Activated naive CD4-positive, alpha-beta T cell treated with anti-CD3 and anti-CD28 coated beads, Interleukin-2, amount 50 U/mL, for 24 hours (primary cell): ENCODE measurements at regions not wholly inside any gene's neighbourhood (a gene's known extent, or its start where the extent isn't known, plus 50 kb on each side); places are given as distances from the start of the nearest gene placed in this dataset.

Source experiments
- H3K27ac Mint-ChIP-seq: one replicate; pipeline ENCODE4 v1.8.0; 2021; ENCODE audit warnings: mild to moderate bottlenecking, mixed read lengths
- H3K27me3 Mint-ChIP-seq: one replicate; pipeline ENCODE4 v1.8.0; 2021; ENCODE audit warnings: mixed read lengths
- H3K36me3 Mint-ChIP-seq: one replicate; pipeline ENCODE4 v1.8.0; 2021; ENCODE audit warnings: mixed read lengths
- H3K4me1 Mint-ChIP-seq: one replicate; pipeline ENCODE4 v1.8.0; 2021; ENCODE audit warnings: mixed read lengths
- H3K4me3 Mint-ChIP-seq: one replicate; pipeline ENCODE4 v1.8.0; 2021; ENCODE audit warnings: mild to moderate bottlenecking, mixed read lengths
- H3K9me3 Mint-ChIP-seq: one replicate; pipeline ENCODE4 v1.8.0; 2021; ENCODE audit warnings: mixed read lengths

DNA sequence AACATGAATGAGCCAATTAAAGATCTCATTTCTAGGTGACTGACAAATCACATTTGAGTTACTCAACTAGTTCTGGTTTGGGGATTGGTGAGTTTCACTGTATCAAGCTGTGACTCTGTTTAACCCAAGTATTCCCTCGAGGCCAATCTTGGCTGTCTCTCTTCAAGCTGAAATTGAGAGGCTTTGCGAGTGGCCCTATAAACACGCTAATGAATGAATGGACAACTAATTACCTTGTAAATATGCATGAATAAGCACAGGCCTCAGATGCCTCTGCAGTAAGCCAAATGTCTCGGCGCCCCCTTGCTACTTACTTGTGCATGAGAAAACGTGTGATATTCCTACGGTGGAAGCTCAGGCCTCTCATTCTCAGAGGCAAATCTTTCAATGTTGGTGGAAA lies 450.3 kb upstream of the PSMD7 start:
- Mint-ChIP-seq H3K4me3 (no peak overlapping the region), H3K36me3 (no peaks in the 10 kb centered on the region), H3K27me3 (no peaks in the 10 kb centered on the region), H3K9me3 (no peaks in the 10 kb centered on the region), H3K4me1 (no peaks in the 10 kb centered on the region), H3K27ac (no peak overlapping the region)

- Mint-ChIP-seq H3K27me3 (no peaks in the 10 kb centered on the region), H3K4me3 (no peak overlapping the region), H3K4me1 (no peaks in the 10 kb centered on the region), H3K9me3 (no peaks in the 10 kb centered on the region), H3K36me3 (no peaks in the 10 kb centered on the region), H3K27ac (no peak overlapping the region)
Observed at GRCh38 chr16:73846007-73846330, 450.6 kb upstream of the PSMD7 start.

DNA sequence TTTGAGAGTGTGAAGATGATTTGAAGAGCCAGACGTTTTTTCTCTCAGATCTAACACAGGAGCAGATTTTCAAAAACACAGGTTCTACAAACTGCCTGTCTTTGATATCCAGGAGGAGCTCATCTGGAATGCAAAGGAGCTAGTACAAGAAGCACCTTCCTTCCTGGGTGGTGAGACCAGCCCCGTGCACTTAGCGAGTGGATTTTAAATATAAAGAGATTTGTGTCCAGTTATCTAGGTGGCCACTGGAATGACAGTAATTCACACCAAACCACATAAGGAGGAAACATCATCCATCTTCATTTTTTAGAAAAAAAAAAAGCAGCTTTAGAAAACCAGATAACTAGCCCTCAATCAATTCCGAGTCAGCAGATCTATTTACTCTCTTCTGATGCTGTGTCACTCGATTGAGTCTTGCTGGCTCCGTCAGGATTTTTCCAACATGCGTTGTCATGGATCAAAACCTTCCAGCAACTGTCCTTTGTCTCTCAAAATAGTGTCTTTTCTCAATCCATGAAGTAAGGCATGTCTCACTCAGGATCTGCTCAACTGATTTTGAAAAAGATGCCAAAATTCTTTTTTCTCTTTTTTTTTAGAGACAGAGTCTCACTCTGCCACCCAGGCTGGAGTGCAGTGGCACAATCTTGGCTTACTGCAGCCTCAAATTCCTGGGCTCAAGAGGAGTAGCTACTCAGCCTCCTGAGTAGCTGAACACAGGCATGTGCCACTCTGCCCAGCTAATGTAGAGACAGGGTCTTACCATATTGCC lies 451.2 kb upstream of the PSMD7 start:
- Mint-ChIP-seq H3K9me3 (no peaks in the 10 kb centered on the region), H3K4me3 (no peak overlapping the region), H3K27me3 (no peaks in the 10 kb centered on the region), H3K4me1 (no peaks in the 10 kb centered on the region), H3K27ac (no peak overlapping the region), H3K36me3 (no peaks in the 10 kb centered on the region)

GRCh38 chr16:73840728-73841127 lies 455.9 kb upstream of the PSMD7 start:
- peaks cover 4% of the 10 kb centered on the region for H3K9me3 Mint-ChIP-seq
- H3K4me1 Mint-ChIP-seq: no peaks in the 10 kb centered on the region
- no peaks in the 10 kb centered on the region for H3K36me3 Mint-ChIP-seq
- H3K4me3 Mint-ChIP-seq: no peak overlapping the region
- no peaks in the 10 kb centered on the region for H3K27me3 Mint-ChIP-seq
- H3K27ac Mint-ChIP-seq: no peak overlapping the region

- Mint-ChIP-seq H3K9me3 (no peaks in the 10 kb centered on the region), H3K4me1 (no peaks in the 10 kb centered on the region), H3K4me3 (no peak overlapping the region), H3K36me3 (peaks cover 1% of the 10 kb centered on the region), H3K27ac (no peak overlapping the region), H3K27me3 (no peaks in the 10 kb centered on the region)
Observed at GRCh38 chr16:73831220-73831619, 465.4 kb upstream of the PSMD7 start.

- Mint-ChIP-seq H3K4me1 (no peaks in the 10 kb centered on the region), H3K27ac (no peak overlapping the region), H3K27me3 (no peaks in the 10 kb centered on the region), H3K9me3 (peaks cover 5% of the 10 kb centered on the region), H3K36me3 (no peaks in the 10 kb centered on the region), H3K4me3 (no peak overlapping the region)
Observed at GRCh38 chr16:73823205-73823849, 473.3 kb upstream of the PSMD7 start.

DNA sequence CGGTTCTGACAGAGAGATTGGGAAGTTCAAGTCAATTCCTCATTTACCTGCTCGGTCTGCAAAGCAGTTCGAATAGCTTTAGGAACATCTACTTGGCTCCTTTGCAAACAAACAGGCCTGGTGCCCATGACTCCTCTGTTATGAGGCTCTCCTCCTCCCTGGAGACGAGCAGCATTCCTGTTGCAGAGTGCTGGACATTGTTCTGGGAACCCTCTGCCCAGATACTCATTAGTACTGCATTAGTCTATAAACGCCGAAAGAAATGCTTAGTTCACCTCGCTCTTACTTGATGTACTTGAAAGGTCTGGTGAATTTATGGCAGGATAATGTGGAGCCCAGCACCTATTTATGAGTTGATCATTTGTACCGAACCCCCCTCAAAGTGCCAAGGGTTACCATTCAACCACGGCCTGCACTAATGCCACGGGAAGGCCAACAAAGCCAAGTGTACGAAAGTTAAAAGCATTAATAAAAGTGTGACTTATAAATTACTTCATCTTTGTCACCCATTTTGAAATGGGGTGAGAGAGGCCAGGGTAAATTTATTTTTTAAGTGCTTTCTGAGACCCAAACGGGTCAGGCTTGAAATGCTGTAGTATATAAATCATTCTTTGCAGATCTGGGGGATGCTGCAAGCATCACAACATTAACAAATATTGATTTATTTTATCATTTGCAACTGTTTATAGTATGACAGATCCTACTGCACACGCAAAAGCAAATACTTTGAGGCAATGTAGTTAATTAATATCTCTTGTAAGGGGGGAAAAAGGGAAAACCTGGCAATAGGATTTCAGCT lies 478.9 kb upstream of the PSMD7 start:
- Mint-ChIP-seq H3K9me3 (no peaks in the 10 kb centered on the region), H3K4me3 (no peak overlapping the region), H3K27ac (no peak overlapping the region), H3K4me1 (no peaks in the 10 kb centered on the region), H3K36me3 (no peaks in the 10 kb centered on the region), H3K27me3 (no peaks in the 10 kb centered on the region)

GRCh38 chr16:73813527-73813926 lies 483.1 kb upstream of the PSMD7 start:
- Mint-ChIP-seq H3K4me3 (no peak overlapping the region), H3K36me3 (no peaks in the 10 kb centered on the region), H3K27ac (no peak overlapping the region), H3K4me1 (no peaks in the 10 kb centered on the region), H3K27me3 (no peaks in the 10 kb centered on the region), H3K9me3 (no peaks in the 10 kb centered on the region)

GRCh38 chr16:73804456-73804855 lies 492.2 kb upstream of the PSMD7 start:
- H3K4me3 Mint-ChIP-seq: no peak overlapping the region

DNA sequence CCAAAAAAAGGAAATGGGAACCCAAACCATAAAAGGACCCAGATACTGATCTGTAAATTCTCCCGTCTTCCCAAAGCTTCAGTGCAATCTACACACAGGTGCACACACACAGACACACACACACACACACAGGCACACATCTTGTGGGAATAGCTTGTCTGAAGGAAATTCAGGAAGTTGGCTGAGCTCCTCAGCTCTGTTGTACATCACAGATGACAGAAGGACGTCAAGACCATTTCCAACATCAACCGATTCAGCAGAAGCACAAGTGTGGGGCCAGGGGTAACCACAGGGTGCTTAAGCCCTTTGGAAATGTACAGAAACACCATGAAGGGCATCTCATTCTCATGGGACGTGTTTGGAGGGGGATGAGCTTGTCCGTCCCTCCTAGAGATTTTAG lies 498.1 kb upstream of the PSMD7 start:
- Mint-ChIP-seq H3K9me3 (no peaks in the 10 kb centered on the region), H3K27me3 (no peaks in the 10 kb centered on the region), H3K4me1 (no peaks in the 10 kb centered on the region), H3K4me3 (no peak overlapping the region), H3K36me3 (no peaks in the 10 kb centered on the region), H3K27ac (no peak overlapping the region)

More at GRCh38 chr16:73804456-73804855, 492.2 kb upstream of the PSMD7 start:
- H3K27ac Mint-ChIP-seq: no peak overlapping the region
- H3K4me1 Mint-ChIP-seq: no peaks in the 10 kb centered on the region
- H3K36me3 Mint-ChIP-seq: no peaks in the 10 kb centered on the region
- no peaks in the 10 kb centered on the region for H3K27me3 Mint-ChIP-seq
- no peaks in the 10 kb centered on the region for H3K9me3 Mint-ChIP-seq

DNA sequence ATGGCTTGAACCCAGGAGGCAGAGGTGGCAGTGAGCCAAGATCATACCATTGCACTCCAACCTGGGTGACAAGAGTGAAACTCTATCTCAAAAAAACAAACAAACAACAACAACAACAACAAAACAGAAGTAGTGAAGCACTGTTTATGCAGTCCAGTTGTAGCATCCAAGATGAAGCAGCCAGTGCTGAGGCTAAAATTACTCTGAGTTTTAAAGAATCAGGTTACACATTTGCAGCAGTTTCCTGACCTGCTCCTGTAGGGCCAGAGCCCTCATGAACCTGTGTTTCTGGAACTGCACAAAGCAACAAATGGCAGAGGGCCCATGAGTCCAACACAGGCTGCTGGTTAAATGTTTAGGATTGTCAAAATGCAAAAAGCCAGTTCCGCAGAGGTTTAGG lies 499.5 kb upstream of the PSMD7 start:
- Mint-ChIP-seq H3K36me3 (no peaks in the 10 kb centered on the region), H3K27me3 (no peaks in the 10 kb centered on the region), H3K27ac (no peak overlapping the region), H3K4me3 (no peak overlapping the region), H3K9me3 (no peaks in the 10 kb centered on the region), H3K4me1 (no peaks in the 10 kb centered on the region)

- no peak overlapping the region for H3K27ac Mint-ChIP-seq
- no peaks in the 10 kb centered on the region for H3K4me1 Mint-ChIP-seq
- no peak overlapping the region for H3K4me3 Mint-ChIP-seq
- H3K36me3 Mint-ChIP-seq: no peaks in the 10 kb centered on the region
- H3K27me3 Mint-ChIP-seq: no peaks in the 10 kb centered on the region
- no peaks in the 10 kb centered on the region for H3K9me3 Mint-ChIP-seq
Observed at GRCh38 chr16:73796241-73796640, 500.4 kb upstream of the PSMD7 start.

DNA sequence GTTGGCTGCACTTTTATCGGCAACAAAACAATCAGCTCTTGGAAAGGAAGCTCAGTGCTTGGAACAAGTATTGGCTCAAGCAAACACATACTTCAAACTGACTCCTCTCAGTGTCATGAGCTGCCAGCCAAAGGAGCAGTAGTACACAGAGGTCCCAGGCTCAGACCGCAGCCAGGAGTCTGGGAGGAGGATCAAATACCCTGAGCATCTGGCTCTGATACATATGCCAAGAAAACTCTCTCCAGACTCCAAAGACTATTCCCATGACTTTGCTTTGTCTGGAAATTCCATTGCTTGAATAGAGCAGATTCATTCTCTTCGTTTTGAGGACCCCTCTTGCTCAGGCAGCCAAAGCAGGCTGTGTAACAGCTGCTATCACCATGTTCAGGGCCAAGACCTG lies 501.6 kb upstream of the PSMD7 start:
- Mint-ChIP-seq H3K27ac (no peak overlapping the region), H3K9me3 (no peaks in the 10 kb centered on the region), H3K27me3 (no peaks in the 10 kb centered on the region), H3K4me1 (no peaks in the 10 kb centered on the region), H3K4me3 (no peak overlapping the region), H3K36me3 (no peaks in the 10 kb centered on the region)

- no peak overlapping the region for H3K27ac Mint-ChIP-seq
- H3K27me3 Mint-ChIP-seq: no peaks in the 10 kb centered on the region
Observed at GRCh38 chr16:73793871-73794437, 502.7 kb upstream of the PSMD7 start.

DNA sequence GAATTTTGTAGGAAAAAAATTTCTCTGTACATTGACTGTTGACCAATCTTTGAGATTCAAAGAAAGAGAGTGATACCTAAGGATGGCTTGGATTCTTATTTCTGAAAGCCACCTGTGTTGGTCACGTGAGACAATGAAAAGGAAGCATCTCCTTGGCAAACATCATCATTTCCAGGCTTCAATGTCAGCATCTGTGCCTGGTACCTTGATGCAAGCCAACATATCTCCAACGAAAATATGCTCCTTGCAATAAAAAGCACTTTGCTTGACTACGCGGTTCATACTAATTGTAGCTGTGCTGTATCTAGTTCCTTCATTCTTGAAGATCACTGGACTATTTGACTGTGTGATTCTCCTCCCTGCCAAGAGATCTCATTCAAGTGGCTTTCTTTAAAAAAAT lies 503.4 kb upstream of the PSMD7 start:
- no peaks in the 10 kb centered on the region for H3K27me3 Mint-ChIP-seq
- H3K9me3 Mint-ChIP-seq: no peaks in the 10 kb centered on the region
- H3K27ac Mint-ChIP-seq: no peak overlapping the region
- no peak overlapping the region for H3K4me3 Mint-ChIP-seq
- H3K4me1 Mint-ChIP-seq: no peaks in the 10 kb centered on the region
- no peaks in the 10 kb centered on the region for H3K36me3 Mint-ChIP-seq

More at GRCh38 chr16:73793871-73794437, 502.7 kb upstream of the PSMD7 start:
- no peaks in the 10 kb centered on the region for H3K4me1 Mint-ChIP-seq
- H3K36me3 Mint-ChIP-seq: no peaks in the 10 kb centered on the region
- H3K9me3 Mint-ChIP-seq: no peaks in the 10 kb centered on the region
- H3K4me3 Mint-ChIP-seq: no peak overlapping the region
